HEK293 (cell line): ENCODE measurements at regions not wholly inside any gene's neighbourhood (a gene's known extent, or its start where the extent isn't known, plus 50 kb on each side); places are given as distances from the start of the nearest gene placed in this dataset.
"Not testable (repeated sequence)": the region's sequence is repeated elsewhere in the genome, so short reads cannot be mapped to it uniquely, and the experiment has no call there.

Source experiments
- FEZF1 ChIP-seq: fragments of 450-650 bp; formaldehyde crosslinking; IDR thresholded peaks from 2 replicates; pipeline ENCODE4 v1.5.1; 2016; ENCODE audit warnings: missing biosample characterization, missing genetic modification characterization
- HOXA7 ChIP-seq: sonication (generic); formaldehyde crosslinking; IDR thresholded peaks from 2 replicates; pipeline ENCODE4 v1.8.1; 2022; ENCODE audit warnings: missing genetic modification reagents, borderline replicate concordance
- KLF7 ChIP-seq: fragments of 450-650 bp; formaldehyde crosslinking; IDR thresholded peaks from 2 replicates; pipeline ENCODE4 v1.5.1; 2016; ENCODE audit warnings: missing biosample characterization, missing genetic modification characterization, borderline replicate concordance
- TCF7L2 ChIP-seq: IDR thresholded peaks from 2 replicates; pipeline ENCODE4 v1.6.1; 2011; ENCODE audit warnings: low read depth, mild to moderate bottlenecking, inconsistent platforms, low read length, moderate library complexity, borderline replicate concordance
- ZEB2 ChIP-seq: fragments of 450-650 bp; formaldehyde crosslinking; IDR thresholded peaks from 2 replicates; pipeline ENCODE4 v1.5.1; 2016; ENCODE audit warnings: missing biosample characterization, missing genetic modification characterization
- ZNF23 ChIP-seq: fragments of 450-650 bp; formaldehyde crosslinking; IDR thresholded peaks from 2 replicates; pipeline ENCODE4 v1.5.1; 2016; ENCODE audit warnings: missing biosample characterization, missing genetic modification characterization, borderline replicate concordance
- ZNF280C ChIP-seq: fragments of 450-650 bp; formaldehyde crosslinking; IDR thresholded peaks from 2 replicates; pipeline ENCODE4 v1.5.1; 2016; ENCODE audit warnings: missing biosample characterization, missing genetic modification characterization
- ZNF350 ChIP-seq: fragments of 450-650 bp; formaldehyde crosslinking; IDR thresholded peaks from 2 replicates; pipeline ENCODE4 v1.5.0; 2017; ENCODE audit warnings: missing biosample characterization, mild to moderate bottlenecking, missing genetic modification characterization
- ZNF654 ChIP-seq: fragments of 450-650 bp; formaldehyde crosslinking; IDR thresholded peaks from 2 replicates; pipeline ENCODE4 v1.5.1; 2016; ENCODE audit warnings: low read depth, missing biosample characterization, missing genetic modification characterization
- TF ChIP-seq, protein P1 (sequence below): fragments of 450-650 bp; formaldehyde crosslinking; IDR thresholded peaks from 2 replicates; pipeline ENCODE4 v1.5.1; 2016; ENCODE audit warnings: missing biosample characterization, missing genetic modification characterization

DNA sequence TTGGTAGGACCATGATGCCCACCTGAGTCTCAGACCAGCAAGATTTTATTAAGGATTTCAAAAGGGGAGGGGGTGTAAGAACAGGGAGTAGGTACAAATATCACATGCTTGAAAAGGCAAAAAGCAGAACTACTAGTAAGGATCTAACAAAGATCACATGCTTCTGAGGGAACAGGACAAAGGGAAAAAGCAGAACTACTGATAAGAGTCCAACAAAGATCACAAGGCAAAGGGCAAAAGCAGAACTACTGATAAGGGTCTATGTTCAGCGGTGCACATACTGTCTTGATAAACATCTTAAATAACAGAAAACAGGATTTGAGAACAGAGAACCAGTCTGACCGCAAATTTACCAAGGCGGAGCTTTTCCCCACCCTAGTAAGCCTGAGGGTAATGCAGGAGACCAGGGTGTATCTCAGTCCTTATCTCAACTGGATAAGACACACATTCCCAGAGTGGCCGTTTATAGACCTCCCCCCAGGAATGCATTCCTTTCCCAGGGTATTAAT is 573.0 kb upstream of the CPXCR1 start:
- not testable (repeated sequence) for TF ChIP-seq ZNF350; HOXA7 (CRISPR knock-in tag); TCF7L2; KLF7; ZNF280C; FEZF1 (tag by site-specific recombination); ZEB2 (tag by site-specific recombination); ZNF654 (tag by site-specific recombination); ZNF23 (tag by site-specific recombination)
- TF ChIP-seq, protein P1, sequence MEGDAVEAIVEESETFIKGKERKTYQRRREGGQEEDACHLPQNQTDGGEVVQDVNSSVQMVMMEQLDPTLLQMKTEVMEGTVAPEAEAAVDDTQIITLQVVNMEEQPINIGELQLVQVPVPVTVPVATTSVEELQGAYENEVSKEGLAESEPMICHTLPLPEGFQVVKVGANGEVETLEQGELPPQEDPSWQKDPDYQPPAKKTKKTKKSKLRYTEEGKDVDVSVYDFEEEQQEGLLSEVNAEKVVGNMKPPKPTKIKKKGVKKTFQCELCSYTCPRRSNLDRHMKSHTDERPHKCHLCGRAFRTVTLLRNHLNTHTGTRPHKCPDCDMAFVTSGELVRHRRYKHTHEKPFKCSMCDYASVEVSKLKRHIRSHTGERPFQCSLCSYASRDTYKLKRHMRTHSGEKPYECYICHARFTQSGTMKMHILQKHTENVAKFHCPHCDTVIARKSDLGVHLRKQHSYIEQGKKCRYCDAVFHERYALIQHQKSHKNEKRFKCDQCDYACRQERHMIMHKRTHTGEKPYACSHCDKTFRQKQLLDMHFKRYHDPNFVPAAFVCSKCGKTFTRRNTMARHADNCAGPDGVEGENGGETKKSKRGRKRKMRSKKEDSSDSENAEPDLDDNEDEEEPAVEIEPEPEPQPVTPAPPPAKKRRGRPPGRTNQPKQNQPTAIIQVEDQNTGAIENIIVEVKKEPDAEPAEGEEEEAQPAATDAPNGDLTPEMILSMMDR (tag by site-specific recombination): not testable (repeated sequence)
